MCF 10A (cell line): ENCODE measurements at regions not wholly inside any gene's neighbourhood (a gene's known extent, or its start where the extent isn't known, plus 50 kb on each side); places are given as distances from the start of the nearest gene placed in this dataset.
A peak's percentile ranks its signal among the peaks of the same experiment; 100 is the strongest.

Experiments used
- BruUV-seq: library from RNA; stranded (reverse); fragments of 400-500 nt; replicated peaks from 2 replicates; lab custom pipeline; 2021; lab: Mats Ljungman, UMichigan
- CTCF ChIA-PET: fragments of 300-600 bp; sonication (Branson Sonifier 250); formaldehyde crosslinking; extraction: SDS; loops from one replicate; lab custom pipeline; 2021; ENCODE audit warnings: antibody characterized with exemption, inconsistent platforms; lab: Yijun Ruan, JAX
- POLR2A ChIA-PET: fragments of 300-600, 350-650 bp; sonication (Branson Sonifier 250); formaldehyde crosslinking; extraction: SDS; loops from one replicate; lab custom pipeline; 2020; ENCODE audit warnings: antibody characterized with exemption, inconsistent platforms; lab: Yijun Ruan, JAX
- DNase-seq: peaks from one replicate; pipeline ENCODE4 v3.0.0-alpha.2; 2018; ENCODE audit not compliant: unreplicated experiment
- H3K27ac Mint-ChIP-seq: one replicate; pipeline ENCODE4 v1.8.0; 2022; ENCODE audit warnings: mild to moderate bottlenecking, low read depth, mixed read lengths; ENCODE audit not compliant: unreplicated experiment
- H3K27me3 Mint-ChIP-seq: one replicate; pipeline ENCODE4 v1.8.0; 2022; ENCODE audit warnings: mixed read lengths; ENCODE audit not compliant: insufficient read depth, unreplicated experiment
- H3K36me3 Mint-ChIP-seq: one replicate; pipeline ENCODE4 v1.8.0; 2022; ENCODE audit warnings: mild to moderate bottlenecking, moderate library complexity, mixed read lengths; ENCODE audit not compliant: insufficient read depth, unreplicated experiment
- H3K4me1 Mint-ChIP-seq: one replicate; pipeline ENCODE4 v1.8.0; 2022; ENCODE audit warnings: mixed read lengths; ENCODE audit not compliant: insufficient read depth, unreplicated experiment
- H3K4me3 Mint-ChIP-seq: one replicate; pipeline ENCODE4 v1.8.0; 2022; ENCODE audit warnings: mild to moderate bottlenecking, moderate library complexity, mixed read lengths; ENCODE audit not compliant: unreplicated experiment
- H3K9me3 Mint-ChIP-seq: one replicate; pipeline ENCODE4 v1.8.0; 2022; ENCODE audit warnings: mixed read lengths; ENCODE audit not compliant: unreplicated experiment
- CTCF ChIP-seq: fragments of 200-600 bp; IDR thresholded peaks from one replicate; pipeline ENCODE4 v1.8.0; 2022; ENCODE audit warnings: antibody characterized with exemption, mild to moderate bottlenecking; ENCODE audit not compliant: unreplicated experiment
- intact Hi-C: fragments of 100-400 bp; cut with micrococcal nuclease; formaldehyde crosslinking; loops from 2 replicates; pipeline ENCODE4 v1.14.1; 2022

- peaks cover 88% of the 10 kb centered on the region for H3K27me3 Mint-ChIP-seq
- no peak for TF ChIP-seq CTCF
- H3K4me3 Mint-ChIP-seq, result no peak overlapping the region
- no peaks in the 10 kb centered on the region for H3K9me3 Mint-ChIP-seq
- ChIA-PET CTCF (interaction anchor here (0.8 kb wide), 1 partner anchor 13 kb away, joined by 3 read pairs; no protein-coding TSS in a partner anchor), POLR2A (interaction anchor here (0.9 to 2.0 kb wide), 3 partner anchors 13 to 25 kb away, joined by 4 to 6 read pairs (median 5); no protein-coding TSS in a partner anchor)
- H3K27ac Mint-ChIP-seq, result peak overlapping the region; percentile 46
- DNase-seq, result peak; percentile 30
- no peaks in the 10 kb centered on the region for H3K36me3 Mint-ChIP-seq
- peaks cover 45% of the 10 kb centered on the region for H3K4me1 Mint-ChIP-seq
- BruUV-seq, result no TSS peak
- intact Hi-C loops, result no loop called here
Observed at GRCh38 chrX:110941906-110942305, 146.3 kb upstream of the CHRDL1 start.

DNA sequence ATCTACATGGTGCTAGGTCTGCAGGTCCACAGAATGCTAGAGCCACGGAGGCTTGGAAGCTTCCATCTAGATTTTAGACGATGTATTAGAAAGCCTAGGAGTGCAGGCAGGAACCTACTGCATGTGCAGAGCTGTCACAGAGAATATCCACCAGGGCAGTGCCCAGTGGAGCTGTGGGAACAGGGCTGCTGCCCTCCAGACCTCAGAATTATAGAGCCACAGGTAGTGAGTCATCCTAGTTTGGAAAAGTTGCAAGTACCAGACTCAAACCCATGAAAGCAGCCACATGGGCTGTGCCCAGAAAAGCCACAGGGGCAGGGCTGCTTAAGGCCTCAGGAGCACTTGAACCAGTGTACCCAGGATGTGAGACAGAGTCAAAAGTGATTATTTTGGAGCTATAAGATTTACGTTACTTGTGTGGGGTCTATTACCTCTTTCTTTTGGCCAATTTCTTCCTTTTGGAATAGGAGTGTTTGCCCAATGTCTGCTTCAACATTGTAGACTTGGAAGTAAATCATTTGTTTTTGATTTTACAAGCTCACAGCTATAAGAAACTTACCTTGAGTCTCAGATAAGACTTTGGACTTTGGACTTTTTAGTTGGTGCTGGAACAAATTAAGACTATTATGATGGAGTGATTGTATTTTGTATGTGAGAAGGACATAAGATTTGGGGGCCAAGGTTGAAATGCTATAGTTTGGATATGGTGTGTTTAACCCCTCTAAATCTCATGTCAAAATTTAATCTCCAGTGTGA is 143.5 kb upstream of the CHRDL1 start:
- no peaks in the 10 kb centered on the region for H3K36me3 Mint-ChIP-seq
- BruUV-seq, result no TSS peak
- H3K27me3 Mint-ChIP-seq, result peaks cover 88% of the 10 kb centered on the region
- ChIA-PET CTCF (no interaction called here), POLR2A (no interaction called here)
- DNase-seq, result no peak
- no peak for TF ChIP-seq CTCF
- intact Hi-C loops, result no loop called here
- no peak overlapping the region for H3K4me3 Mint-ChIP-seq
- peaks cover 29% of the 10 kb centered on the region for H3K4me1 Mint-ChIP-seq
- H3K9me3 Mint-ChIP-seq, result no peaks in the 10 kb centered on the region
- H3K27ac Mint-ChIP-seq, result peak overlapping the region; percentile 76

DNA sequence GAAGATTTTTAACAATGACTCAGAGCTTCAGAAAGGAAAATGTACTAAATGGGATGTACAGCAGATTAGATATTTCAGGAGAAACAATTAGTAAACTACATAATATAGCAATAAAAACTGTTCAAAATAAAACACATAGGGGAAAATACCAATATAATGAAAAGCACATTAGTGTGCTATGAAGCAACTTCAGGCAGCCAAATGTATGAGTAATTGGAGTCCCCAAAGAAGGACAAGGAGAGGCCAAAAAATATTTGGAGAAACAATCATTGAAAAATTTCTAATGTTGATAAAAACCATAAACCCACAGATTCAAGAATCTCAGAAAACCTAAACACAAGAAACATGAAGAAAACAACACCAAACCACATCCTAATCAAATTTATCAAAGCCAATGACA is 129.3 kb upstream of the CHRDL1 start:
- Mint-ChIP-seq H3K27ac (no peak overlapping the region), H3K4me1 (peaks cover 7% of the 10 kb centered on the region), H3K36me3 (no peaks in the 10 kb centered on the region), H3K4me3 (no peak overlapping the region), H3K27me3 (peaks cover 95% of the 10 kb centered on the region), H3K9me3 (peaks cover 17% of the 10 kb centered on the region)
- ChIA-PET POLR2A (interaction anchor here (2.2 kb wide), 1 partner anchor 10 kb away, joined by 6 read pairs; no protein-coding TSS in a partner anchor), CTCF (no interaction called here)
- no peak for TF ChIP-seq CTCF
- BruUV-seq, result no TSS peak
- intact Hi-C loops, result no loop called here
- no peak for DNase-seq

- intact Hi-C loops, result no loop called here
- no peak for DNase-seq
Observed at GRCh38 chrX:110920991-110921390, 125.4 kb upstream of the CHRDL1 start.

More at GRCh38 chrX:110920991-110921390, 125.4 kb upstream of the CHRDL1 start:
- Mint-ChIP-seq H3K4me1 (peaks cover 7% of the 10 kb centered on the region), H3K27ac (no peak overlapping the region), H3K4me3 (no peak overlapping the region), H3K36me3 (no peaks in the 10 kb centered on the region), H3K27me3 (peaks cover 71% of the 10 kb centered on the region), H3K9me3 (no peaks in the 10 kb centered on the region)
- POLR2A ChIA-PET, result no interaction called here
- CTCF ChIA-PET, result no interaction called here
- TF ChIP-seq CTCF, result no peak
- no TSS peak for BruUV-seq
